Dedifferentiated amniotic fluid mesenchymal stem cell (primary cell): ENCODE measurements at regions not wholly inside any gene's neighbourhood (a gene's known extent, or its start where the extent isn't known, plus 50 kb on each side); places are given as distances from the start of the nearest gene placed in this dataset.

ENCODE experiments used
- DNase-seq: peaks from one replicate; pipeline ENCODE4 v3.0.0-alpha.2; 2016; ENCODE audit errors: extremely low spot score

DNA sequence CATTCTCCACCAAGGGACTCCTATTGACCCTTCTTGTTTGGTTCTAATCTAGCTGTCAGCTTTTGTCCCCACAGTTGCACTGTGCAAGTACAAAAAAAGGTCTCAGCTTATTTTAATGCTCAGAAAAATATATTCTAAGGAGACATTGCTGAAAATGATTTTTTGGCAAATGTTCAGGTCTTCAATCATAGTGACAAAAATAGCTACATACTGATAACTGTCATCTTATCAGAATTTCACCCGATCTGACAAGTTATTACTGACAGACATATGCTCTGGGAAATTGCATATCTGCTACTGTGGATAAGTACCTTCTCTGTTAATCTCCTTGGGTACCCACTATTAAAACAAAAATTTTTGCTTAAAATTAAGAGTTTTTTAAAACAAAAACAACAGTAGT lies 263.6 kb downstream of the FLRT2 start:
- no peak for DNase-seq

DNA sequence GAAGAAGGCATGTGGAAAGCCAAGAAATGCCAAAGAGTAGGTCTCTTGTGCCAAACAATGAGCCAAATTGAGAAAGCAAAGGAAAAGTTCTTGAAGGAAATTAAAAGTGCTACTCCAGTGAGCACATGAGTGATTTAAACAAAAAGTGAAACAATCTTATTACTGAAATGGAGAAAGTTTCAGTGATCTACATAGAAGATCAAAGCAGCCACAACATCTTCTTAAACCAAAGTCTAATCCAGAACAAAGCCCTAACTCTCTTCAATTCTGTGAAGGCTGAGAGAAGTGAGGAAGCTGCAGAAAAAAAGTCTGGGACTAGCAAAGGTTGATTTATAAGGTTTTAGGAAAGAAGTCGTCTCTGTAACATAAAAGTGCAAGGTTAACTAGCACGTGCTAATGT lies 259.6 kb downstream of the FLRT2 start:
- DNase-seq: no peak

DNA sequence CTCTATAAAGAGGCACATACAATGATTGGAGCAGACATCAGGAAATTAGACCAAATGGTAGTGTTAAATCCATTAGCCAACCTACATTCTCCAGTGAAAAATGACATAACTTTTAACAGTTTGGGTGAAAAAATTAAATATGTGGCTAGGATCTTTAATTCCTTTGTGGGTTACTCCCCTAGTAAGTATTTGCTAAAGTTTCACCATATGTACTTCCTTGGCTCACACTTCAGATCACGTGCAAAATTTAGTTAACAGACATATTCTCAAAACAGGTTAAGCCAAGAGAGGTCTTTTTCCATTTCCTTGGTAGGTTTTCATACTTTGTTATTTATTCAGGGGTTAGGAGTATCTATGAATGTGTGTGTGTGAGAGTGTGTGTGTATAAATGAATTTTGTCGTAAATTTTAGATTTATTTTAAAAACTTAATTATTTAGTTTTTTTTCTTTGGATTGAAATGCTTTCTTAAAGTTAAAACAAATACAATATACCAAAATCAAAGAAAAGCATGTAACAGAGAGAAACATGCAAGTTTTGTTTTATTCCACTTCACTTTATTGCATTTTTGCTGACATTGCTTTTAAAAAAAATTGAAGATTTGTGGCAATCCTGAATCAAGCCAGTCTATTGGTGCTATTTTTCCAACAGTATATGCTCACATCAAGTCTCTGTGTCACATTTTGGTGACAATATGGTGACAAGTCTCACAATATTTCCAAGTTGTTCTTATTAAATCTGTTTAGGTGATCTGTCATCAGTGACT lies 258.7 kb downstream of the FLRT2 start:
- no peak for DNase-seq

DNA sequence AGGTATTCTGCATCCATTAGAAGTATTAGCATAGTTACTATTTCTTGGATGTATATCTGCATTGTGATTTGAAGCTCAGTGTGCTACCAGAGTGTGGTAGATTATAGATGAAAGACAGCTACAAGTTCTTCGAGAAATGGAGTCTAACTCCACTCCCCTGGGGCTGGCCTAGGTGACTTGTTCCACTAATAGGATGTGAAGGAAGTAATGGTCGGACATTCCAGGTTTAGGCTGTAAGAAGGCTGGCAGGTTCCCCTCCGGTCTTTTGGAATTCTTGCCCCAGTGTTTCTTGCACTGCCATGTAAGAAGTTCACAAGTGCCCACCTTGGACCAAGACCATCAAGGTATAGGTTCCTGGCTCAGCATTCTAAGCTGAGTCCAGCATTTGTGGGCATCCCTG lies 236.4 kb downstream of the FLRT2 start:
- DNase-seq: no peak

DNA sequence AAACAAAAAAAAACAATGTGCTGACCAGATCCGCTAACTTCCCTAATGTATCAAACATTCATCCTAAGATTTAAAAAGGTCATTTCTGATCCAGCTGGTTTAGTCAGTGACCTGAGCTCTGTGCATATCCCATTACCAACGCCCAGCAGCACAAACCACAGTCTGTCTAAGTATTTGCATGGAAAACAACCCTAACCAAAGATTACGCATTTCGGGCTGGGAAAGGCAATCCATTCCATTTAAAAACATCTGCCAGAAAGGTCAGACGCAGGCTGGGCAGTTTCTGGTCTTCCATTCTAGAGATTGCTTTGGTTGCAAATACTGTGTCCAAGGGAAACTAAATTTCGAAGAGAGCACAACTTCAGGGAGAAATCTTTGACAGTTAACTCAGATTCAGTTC lies 234.9 kb downstream of the FLRT2 start:
- DNase-seq: peak; percentile 45

DNA sequence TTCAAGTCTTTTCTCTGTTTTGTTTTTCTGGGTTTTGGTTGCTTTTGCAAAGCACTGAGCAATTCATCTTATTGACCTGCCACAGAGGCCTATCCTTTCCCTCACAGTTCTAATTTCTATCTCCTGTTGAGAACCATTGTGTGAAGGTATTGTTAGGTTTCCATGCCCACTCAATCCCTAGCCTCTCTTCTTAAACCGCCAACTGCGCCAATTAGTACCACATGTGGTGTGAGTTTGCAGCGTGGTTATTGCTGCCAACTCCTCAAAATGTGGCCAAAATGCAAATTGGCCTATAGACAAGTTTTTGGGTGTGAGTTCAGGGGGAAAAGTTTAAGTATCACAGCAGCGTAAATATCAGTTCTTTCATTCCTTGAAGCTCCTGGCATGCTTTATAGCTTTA lies 232.6 kb downstream of the FLRT2 start:
- DNase-seq: no peak

DNA sequence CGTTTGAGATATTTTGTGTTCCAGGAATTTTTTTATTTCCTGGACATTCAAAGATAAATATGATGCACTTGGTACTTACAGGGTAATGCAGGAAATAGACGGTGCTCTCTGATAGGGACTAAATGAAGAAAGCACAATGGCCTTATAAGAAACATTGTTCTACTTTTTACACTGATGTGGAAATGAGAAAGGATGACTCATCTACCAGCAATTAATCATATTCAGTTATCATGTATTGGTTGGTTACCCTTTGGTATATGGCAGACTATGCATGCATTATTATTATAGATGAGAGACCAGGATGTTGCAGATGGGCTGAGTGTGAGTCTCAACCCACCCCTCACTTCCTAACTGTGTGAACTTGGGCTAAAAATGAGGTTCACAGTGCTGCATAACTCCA lies 222.2 kb downstream of the FLRT2 start:
- no peak for DNase-seq

DNA sequence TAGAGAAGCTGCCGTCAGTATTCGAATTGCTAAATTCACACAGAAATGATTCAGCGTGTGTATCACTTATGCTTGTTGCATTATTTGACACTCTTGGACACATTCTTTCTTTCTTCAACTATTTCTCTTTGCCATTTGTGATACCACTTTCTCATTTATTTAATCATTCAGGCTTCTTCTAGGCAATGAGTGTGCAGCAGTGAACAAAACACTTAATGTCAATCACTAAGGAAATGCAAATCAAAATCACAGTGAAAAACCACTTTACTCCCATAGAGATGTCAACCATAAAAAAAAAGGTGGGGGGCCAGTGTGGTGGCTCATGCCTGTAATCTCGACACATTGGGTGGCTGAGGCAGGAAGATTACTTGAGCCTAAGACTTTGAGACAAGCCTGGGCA lies 214.6 kb downstream of the FLRT2 start:
- no peak for DNase-seq

DNA sequence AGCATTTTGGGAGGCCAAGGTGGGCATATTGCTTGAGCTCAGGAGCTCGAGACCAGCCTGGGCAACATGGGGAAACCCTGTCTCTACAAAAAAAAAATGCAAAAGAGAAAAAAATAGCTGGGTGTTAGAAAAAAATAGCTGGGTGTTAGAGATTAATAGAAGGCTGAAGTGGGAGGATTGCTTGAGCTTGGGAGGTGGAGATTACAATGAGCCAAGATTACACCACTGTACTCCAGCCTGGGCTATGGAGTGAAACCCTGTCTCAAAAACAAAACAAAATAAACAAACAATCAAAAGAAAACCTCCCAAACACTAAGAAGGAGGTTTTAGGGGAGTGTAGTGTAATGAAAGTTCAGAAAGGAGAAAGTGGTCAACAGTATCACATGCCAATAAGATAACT lies 202.1 kb downstream of the FLRT2 start:
- no peak for DNase-seq

DNA sequence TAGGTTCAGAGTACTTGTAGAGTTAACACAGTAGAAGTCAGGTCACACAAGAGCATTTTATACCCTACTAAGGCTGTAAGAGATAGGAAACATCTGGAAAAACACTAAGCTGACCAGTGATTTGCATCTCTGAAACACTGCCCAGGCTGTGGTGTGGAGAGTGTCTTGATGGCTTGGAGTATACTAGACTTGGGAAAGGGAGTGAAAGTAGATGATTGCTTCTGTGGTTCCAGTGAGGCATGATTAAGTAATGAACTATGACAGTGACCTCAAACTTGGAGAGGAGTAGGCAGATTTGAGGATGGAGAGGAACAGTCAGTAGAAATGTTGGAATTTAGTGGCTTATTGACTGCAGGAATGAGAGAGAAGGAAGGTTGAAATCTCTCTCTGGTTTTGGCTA lies 201.2 kb downstream of the FLRT2 start:
- peak; percentile 83 for DNase-seq

DNA sequence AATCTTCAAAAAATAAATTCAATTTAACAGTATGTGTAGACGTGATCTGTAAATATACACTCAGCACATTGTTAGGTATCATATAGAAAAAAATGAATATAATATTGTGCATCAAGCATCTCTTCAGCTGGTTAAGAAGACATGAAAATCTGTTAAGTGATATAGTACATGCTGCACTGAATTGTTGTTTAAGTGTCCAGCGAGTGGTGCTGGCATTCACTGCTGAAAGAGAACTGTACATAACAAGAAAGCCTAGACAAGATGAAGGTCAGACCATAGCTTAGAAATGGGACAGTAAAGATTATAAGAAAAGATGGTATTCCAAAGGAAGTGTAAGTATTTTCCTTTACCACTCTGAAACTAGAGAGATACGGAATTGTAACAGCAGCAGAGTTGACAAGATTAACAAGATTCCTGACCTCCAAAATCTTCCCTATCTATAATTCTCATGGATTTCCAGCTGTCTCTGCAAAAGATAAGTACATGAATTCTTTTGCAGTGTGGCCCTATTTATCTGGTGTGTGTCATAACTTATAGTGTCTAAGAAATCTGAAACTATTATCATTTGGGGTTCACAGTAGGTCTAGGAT lies 198.6 kb downstream of the FLRT2 start:
- no peak for DNase-seq

DNA sequence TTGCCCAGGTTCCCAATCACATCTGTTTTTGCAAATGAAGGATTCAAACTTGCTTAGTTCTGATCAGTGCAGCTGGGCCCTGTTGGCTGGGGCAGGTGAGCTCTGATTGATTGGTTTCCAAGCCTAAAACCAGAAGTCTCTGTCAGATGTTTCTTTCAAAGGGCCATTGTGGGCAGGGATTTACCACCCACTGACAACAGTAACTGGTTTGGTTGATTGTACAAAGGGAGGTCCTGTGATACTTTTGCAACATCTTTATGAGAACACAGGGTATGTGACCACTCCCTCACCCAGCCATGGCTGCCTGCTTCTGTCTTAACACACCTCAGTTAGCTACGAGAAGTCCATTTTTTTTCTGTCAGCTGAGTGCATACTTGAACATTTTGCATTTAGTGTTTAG lies 184.1 kb downstream of the FLRT2 start:
- DNase-seq: no peak

DNA sequence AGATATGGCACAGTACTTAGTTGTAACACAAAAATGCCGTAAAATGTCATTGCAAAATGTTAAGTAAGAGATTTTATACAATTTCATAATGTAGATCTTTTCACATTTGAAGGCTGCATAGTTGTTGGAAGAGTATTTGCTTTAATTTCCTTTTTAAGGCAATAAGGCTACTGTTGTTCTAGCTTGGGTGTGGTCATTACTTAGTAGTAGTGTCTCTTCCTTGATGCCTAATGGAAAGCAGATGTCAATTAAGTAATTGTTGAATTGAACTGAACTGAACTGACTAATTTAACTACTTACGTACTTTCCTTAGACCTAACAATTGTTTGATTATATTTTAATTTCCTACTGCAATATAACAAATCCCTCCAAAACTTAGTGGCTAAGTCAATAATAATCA lies 181.7 kb downstream of the FLRT2 start:
- DNase-seq: no peak
